H9 (cell line): ENCODE measurements at regions not wholly inside any gene's neighbourhood (a gene's known extent, or its start where the extent isn't known, plus 50 kb on each side); places are given as distances from the start of the nearest gene placed in this dataset.

Source experiments
- DNase-seq: peaks from one replicate; pipeline ENCODE4 v3.0.0-alpha.2; 2017
- H2AFZ ChIP-seq: one replicate; pipeline ENCODE4 v1.6.1; 2013; ENCODE audit warnings: mild to moderate bottlenecking, low read length, control low read depth, moderate library complexity
- H2AK5ac ChIP-seq: 2 replicates; pipeline ENCODE4 v1.6.1; 2013; ENCODE audit warnings: low read length, control low read depth, mixed read lengths; ENCODE audit not compliant: insufficient read length
- H2BK120ac ChIP-seq: one replicate; pipeline ENCODE4 v1.6.1; 2013; ENCODE audit warnings: low read depth, mild to moderate bottlenecking, low read length, control low read depth, inconsistent platforms; ENCODE audit not compliant: poor library complexity, severe bottlenecking
- H2BK12ac ChIP-seq: 2 replicates; pipeline ENCODE4 v1.6.1; 2013; ENCODE audit warnings: low read length, control low read depth, mixed read lengths, low read depth; ENCODE audit not compliant: insufficient read length
- H2BK15ac ChIP-seq: 2 replicates; pipeline ENCODE4 v1.6.1; 2013; ENCODE audit warnings: low read depth, low read length, control low read depth
- H2BK20ac ChIP-seq: one replicate; pipeline ENCODE4 v1.6.1; 2013; ENCODE audit warnings: low read depth, mild to moderate bottlenecking, low read length, control low read depth, inconsistent platforms; ENCODE audit not compliant: poor library complexity, severe bottlenecking
- H2BK5ac ChIP-seq: 2 replicates; pipeline ENCODE4 v1.6.1; 2013; ENCODE audit warnings: low read length, control low read depth, mixed read lengths; ENCODE audit not compliant: insufficient read length
- H3K14ac ChIP-seq: 2 replicates; pipeline ENCODE4 v1.6.1; 2013; ENCODE audit warnings: low read length, control low read depth; ENCODE audit not compliant: insufficient read depth
- H3K18ac ChIP-seq: 2 replicates; pipeline ENCODE4 v1.6.1; 2013; ENCODE audit warnings: low read depth, mild to moderate bottlenecking, mixed read lengths, low read length, control low read depth; ENCODE audit not compliant: insufficient read length
- H3K23ac ChIP-seq: 2 replicates; pipeline ENCODE4 v1.6.1; 2013; ENCODE audit warnings: low read length, control low read depth, mixed read lengths, low read depth; ENCODE audit not compliant: insufficient read length
- H3K23me2 ChIP-seq: 2 replicates; pipeline ENCODE4 v1.6.1; 2013; ENCODE audit warnings: low read depth, mild to moderate bottlenecking, mixed read lengths, low read length, control low read depth; ENCODE audit not compliant: insufficient read length, poor library complexity, severe bottlenecking
- H3K27ac ChIP-seq: 2 replicates; pipeline ENCODE4 v1.5.1; 2013; ENCODE audit warnings: low read length, control low read depth, mixed read lengths, low read depth; ENCODE audit not compliant: insufficient read length
- H3K27me3 ChIP-seq: 2 replicates; pipeline ENCODE4 v1.6.1; 2013; ENCODE audit warnings: low read length, control low read depth, inconsistent platforms; ENCODE audit not compliant: insufficient read depth
- H3K4ac ChIP-seq: 2 replicates; pipeline ENCODE4 v1.6.1; 2013; ENCODE audit warnings: low read depth, mild to moderate bottlenecking, control low read depth, inconsistent platforms, low read length, moderate library complexity
- H3K4me1 ChIP-seq: 2 replicates; pipeline ENCODE4 v1.6.1; 2013; ENCODE audit warnings: low read length, control low read depth, inconsistent platforms; ENCODE audit not compliant: insufficient read depth
- H3K4me2 ChIP-seq: 2 replicates; pipeline ENCODE4 v1.6.1; 2013; ENCODE audit warnings: low read length, control low read depth, mixed read lengths; ENCODE audit not compliant: insufficient read length, insufficient read depth
- H3K56ac ChIP-seq: 2 replicates; pipeline ENCODE4 v1.6.1; 2013; ENCODE audit warnings: low read depth, mild to moderate bottlenecking, mixed read lengths, low read length, control low read depth; ENCODE audit not compliant: insufficient read length
- H3K79me1 ChIP-seq: 2 replicates; pipeline ENCODE4 v1.6.1; 2013; ENCODE audit warnings: low read depth, mild to moderate bottlenecking, moderate library complexity, low read length, control low read depth, inconsistent platforms; ENCODE audit not compliant: insufficient read depth, poor library complexity, severe bottlenecking
- H3K79me2 ChIP-seq: 2 replicates; pipeline ENCODE4 v1.6.1; 2013; ENCODE audit warnings: low read length, control low read depth, inconsistent platforms; ENCODE audit not compliant: insufficient read depth
- H3K9ac ChIP-seq: 2 replicates; pipeline ENCODE4 v1.6.1; 2013; ENCODE audit warnings: low read length, control low read depth, mixed read lengths; ENCODE audit not compliant: insufficient read length; ENCODE audit errors: extremely low read depth
- H3K9me3 ChIP-seq: one replicate; pipeline ENCODE4 v1.6.1; 2013; ENCODE audit warnings: low read depth, low read length, inconsistent platforms; ENCODE audit not compliant: control insufficient read depth
- H3T11ph ChIP-seq: one replicate; pipeline ENCODE4 v1.6.1; 2013; ENCODE audit warnings: mild to moderate bottlenecking, low read length, control low read depth, inconsistent platforms
- H4K20me1 ChIP-seq: one replicate; pipeline ENCODE4 v1.6.1; 2013; ENCODE audit not compliant: control insufficient read depth, insufficient read length, insufficient read depth
- H4K5ac ChIP-seq: 2 replicates; pipeline ENCODE4 v1.6.1; 2013; ENCODE audit warnings: low read depth, mild to moderate bottlenecking, mixed read lengths, low read length, control low read depth; ENCODE audit not compliant: insufficient read length
- H4K8ac ChIP-seq: replicated peaks from 2 replicates; pipeline ENCODE4 v1.6.1; 2013; ENCODE audit warnings: low read length, control low read depth, mixed read lengths, low read depth; ENCODE audit not compliant: insufficient read length
- H4K91ac ChIP-seq: 2 replicates; pipeline ENCODE4 v1.6.1; 2013; ENCODE audit warnings: low read depth, mild to moderate bottlenecking, moderate library complexity, mixed read lengths, low read length, control low read depth; ENCODE audit not compliant: insufficient read length
- H3K27ac Mint-ChIP-seq, 3 experiments: 2 replicates in 2 of 3; 3 replicates in 1 of 3; pipeline ENCODE4 v1.8.0; 2020 to 2021; ENCODE audit warnings: mixed read lengths in 3 of 3, mild to moderate bottlenecking in 1 of 3, moderate library complexity in 1 of 3
- H3K27me3 Mint-ChIP-seq: 2 replicates; pipeline ENCODE4 v1.8.0; 2021; ENCODE audit warnings: low read depth, mild to moderate bottlenecking, moderate library complexity, mixed read lengths
- H3K36me3 Mint-ChIP-seq, 3 experiments: 2 replicates in 2 of 3; 3 replicates in 1 of 3; pipeline ENCODE4 v1.8.0; 2020 to 2021; ENCODE audit warnings: low read depth in 3 of 3, mixed read lengths in 3 of 3; ENCODE audit not compliant: insufficient read depth in 1 of 3
- H3K4me1 Mint-ChIP-seq, 2 experiments: 2 replicates each; pipeline ENCODE4 v1.8.0; 2020; ENCODE audit warnings: mixed read lengths in 2 of 2
- H3K4me3 Mint-ChIP-seq, 2 experiments: 2 replicates in 1 of 2; 3 replicates in 1 of 2; pipeline ENCODE4 v1.8.0; 2020 to 2021; ENCODE audit warnings: mild to moderate bottlenecking in 2 of 2, mixed read lengths in 2 of 2, moderate library complexity in 1 of 2
- H3K9me3 Mint-ChIP-seq, 2 experiments: 2 replicates in 1 of 2; 3 replicates in 1 of 2; pipeline ENCODE4 v1.8.0; 2020; ENCODE audit warnings: mild to moderate bottlenecking in 2 of 2, mixed read lengths in 2 of 2, moderate library complexity in 1 of 2
- CTCF ChIP-seq: fragments of 200-600 bp; sonication (generic); conservative IDR thresholded peaks from 3 replicates; pipeline ENCODE4 v1.8.0; 2021; ENCODE audit warnings: antibody characterized with exemption, mild to moderate bottlenecking
- WGBS: extraction: QIAGEN DNeasy Blood & Tissue Kit; methylation state at CpG from one replicate; pipeline ENCODE4 v1.1.7; 2013; ENCODE audit warnings: missing lambda C conversion rate, low lambda C conversion rate, mixed read lengths; ENCODE audit not compliant: insufficient read length; ENCODE audit errors: extremely low coverage; 5-methylcytosine and 5-hydroxymethylcytosine counted together

DNA sequence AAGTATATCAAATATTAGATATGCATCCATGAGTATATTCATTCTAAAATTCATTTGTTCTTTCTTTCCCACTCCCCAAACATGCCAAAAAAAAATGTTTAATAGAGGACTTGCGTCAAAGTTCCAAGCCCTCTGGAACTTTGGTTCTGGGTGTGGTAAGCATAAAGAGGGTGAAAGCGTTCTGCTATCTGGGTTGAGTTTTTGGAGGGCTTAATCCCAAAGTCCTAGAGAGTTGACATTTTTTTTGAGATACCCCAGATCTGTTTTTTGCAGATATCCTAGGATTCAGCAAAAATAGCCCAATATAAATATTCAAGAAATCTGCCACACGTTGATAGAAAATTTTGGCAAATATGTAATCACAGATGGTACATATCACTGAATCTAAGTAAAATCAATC lies 424.3 kb upstream of the CBLB start:
- DNase-seq = no peak
- Mint-ChIP-seq H3K27ac (no peak overlapping the region), H3K9me3 (no peaks in the 10 kb centered on the region; a peak in 1 of 5 replicates), H3K36me3 (no peaks in the 10 kb centered on the region), H3K4me1 (peaks cover 10% of the 10 kb centered on the region in 2 experiments), H3K27me3 (no peaks in the 10 kb centered on the region), H3K4me3 (no peak overlapping the region)
- H3K27me3 ChIP-seq = no peaks in the 10 kb centered on the region
- no peak overlapping the region for H2AK5ac ChIP-seq
- no peak overlapping the region for H3K9ac ChIP-seq
- no peak overlapping the region for H2BK5ac ChIP-seq
- no peak overlapping the region for H3K23ac ChIP-seq
- H3K9me3 ChIP-seq = no peaks in the 10 kb centered on the region
- H3T11ph ChIP-seq = no peak overlapping the region
- no peak overlapping the region for H3K56ac ChIP-seq
- no peak overlapping the region for H4K5ac ChIP-seq
- no CpG with 5 or more reads among the region's 3 CpGs for WGBS
- H3K4me2 ChIP-seq = no peak overlapping the region
- no peak overlapping the region for H3K18ac ChIP-seq
- H3K27ac ChIP-seq = no peak overlapping the region
- no peak overlapping the region for H3K4ac ChIP-seq
- TF ChIP-seq CTCF = no peak
- no peak overlapping the region for H2BK120ac ChIP-seq
- no peaks in the 10 kb centered on the region for H3K23me2 ChIP-seq
- no peaks in the 10 kb centered on the region for H3K79me2 ChIP-seq
- no peak overlapping the region for H2AFZ ChIP-seq
- H3K79me1 ChIP-seq = no peaks in the 10 kb centered on the region
- H2BK12ac ChIP-seq = no peak overlapping the region
- H4K20me1 ChIP-seq = no peaks in the 10 kb centered on the region
- H3K4me1 ChIP-seq = no peaks in the 10 kb centered on the region; the same call in 1 of the 2 replicates
- H3K14ac ChIP-seq = no peak overlapping the region
- H4K91ac ChIP-seq = no peak overlapping the region
- H2BK15ac ChIP-seq = no peak overlapping the region
- no peak overlapping the region for H2BK20ac ChIP-seq
- no peak overlapping the region for H4K8ac ChIP-seq
